ENCODE measurements at regions not wholly inside any gene's neighbourhood (a gene's known extent, or its start where the extent isn't known, plus 50 kb on each side); places are given as distances from the start of the nearest gene placed in this dataset.

DNA sequence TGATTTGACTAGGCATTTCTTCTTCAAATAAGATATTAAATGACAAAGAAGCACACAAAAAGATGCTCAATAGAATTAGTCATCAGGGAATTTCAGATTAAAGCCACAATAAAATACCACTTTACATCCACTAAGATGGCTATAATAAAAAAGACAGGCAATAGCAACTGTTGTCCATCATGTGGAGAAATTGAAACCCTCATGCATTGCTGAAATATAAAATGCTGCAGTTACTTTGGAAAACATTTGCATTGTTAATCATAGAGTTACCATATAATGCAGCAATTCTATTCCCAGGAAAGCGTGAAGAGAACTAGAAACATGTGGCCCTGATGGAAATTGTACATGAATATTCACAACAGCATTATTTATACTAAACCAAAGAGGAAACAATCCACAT is 605.5 kb upstream of the SLITRK1 start:
- no peak overlapping the region for H2AK9ac ChIP-seq (replicated peaks; ENCODE audit: low read depth, low read length, poor library complexity)
- ATAC-seq (ENCODE audit: low read depth), result no peak
- no peak overlapping the region for H2AK5ac ChIP-seq (ENCODE audit: low read depth, low read length)
- no peaks in the 10 kb centered on the region; the same call in 1 of the 2 replicates for H3K9me3 ChIP-seq (ENCODE audit: control insufficient read depth, insufficient read depth, low read length)
- no peak overlapping the region for H3K14ac ChIP-seq (replicated peaks; ENCODE audit: low read depth, low read length)
- H3K18ac ChIP-seq (ENCODE audit: low read depth, low read length), result no peak overlapping the region
- H3K4me2 ChIP-seq (ENCODE audit: low read depth, low read length), result no peak overlapping the region
- no peak overlapping the region for H2AFZ ChIP-seq (replicated peaks; ENCODE audit: low read length, poor library complexity)
- dilution Hi-C loops (cut with HindIII; ENCODE audit: low sequenced_read_pairs, unreplicated experiment), result no loop called here
- CTCF ChIA-PET, result no interaction called here
- no peak overlapping the region for H4K8ac ChIP-seq (ENCODE audit: low read depth in 2 of 2, low read length in 2 of 2)
- no peaks in the 10 kb centered on the region for H3K27me3 ChIP-seq (ENCODE audit: control insufficient read depth, insufficient read depth, low read length)
- WGBS, 2 experiments (ENCODE audit: extremely low coverage in 2 of 2, insufficient read length in 1 of 2), result no CpG with 5 or more reads among the region's 1 CpG
- POLR2A ChIA-PET (ENCODE audit: unreplicated experiment), result no interaction called here
- no peak overlapping the region for H2BK120ac ChIP-seq (ENCODE audit: low read depth, low read length)
- H2BK15ac ChIP-seq (ENCODE audit: low read depth, low read length), result no peak overlapping the region
- H3K36me3 ChIP-seq (ENCODE audit: control insufficient read depth, insufficient read depth, low read length), result no peaks in the 10 kb centered on the region
- no peak for TF ChIP-seq SMC3 (IDR thresholded peaks at IDR 0.05; ENCODE audit: low read depth, low read length)
- TF ChIP-seq FOS (IDR thresholded peaks at IDR 0.05; ENCODE audit: low read depth, low read length), result no peak
- TF ChIP-seq RAD21 (IDR thresholded peaks at IDR 0.05; ENCODE audit: low read length), result no peak
- TF ChIP-seq, protein P1, sequence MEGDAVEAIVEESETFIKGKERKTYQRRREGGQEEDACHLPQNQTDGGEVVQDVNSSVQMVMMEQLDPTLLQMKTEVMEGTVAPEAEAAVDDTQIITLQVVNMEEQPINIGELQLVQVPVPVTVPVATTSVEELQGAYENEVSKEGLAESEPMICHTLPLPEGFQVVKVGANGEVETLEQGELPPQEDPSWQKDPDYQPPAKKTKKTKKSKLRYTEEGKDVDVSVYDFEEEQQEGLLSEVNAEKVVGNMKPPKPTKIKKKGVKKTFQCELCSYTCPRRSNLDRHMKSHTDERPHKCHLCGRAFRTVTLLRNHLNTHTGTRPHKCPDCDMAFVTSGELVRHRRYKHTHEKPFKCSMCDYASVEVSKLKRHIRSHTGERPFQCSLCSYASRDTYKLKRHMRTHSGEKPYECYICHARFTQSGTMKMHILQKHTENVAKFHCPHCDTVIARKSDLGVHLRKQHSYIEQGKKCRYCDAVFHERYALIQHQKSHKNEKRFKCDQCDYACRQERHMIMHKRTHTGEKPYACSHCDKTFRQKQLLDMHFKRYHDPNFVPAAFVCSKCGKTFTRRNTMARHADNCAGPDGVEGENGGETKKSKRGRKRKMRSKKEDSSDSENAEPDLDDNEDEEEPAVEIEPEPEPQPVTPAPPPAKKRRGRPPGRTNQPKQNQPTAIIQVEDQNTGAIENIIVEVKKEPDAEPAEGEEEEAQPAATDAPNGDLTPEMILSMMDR (conservative IDR thresholded peaks at IDR 0.05; ENCODE audit: low read depth, low read length), result no peak
- no peak for TF ChIP-seq MAFK (IDR thresholded peaks at IDR 0.05; ENCODE audit: low read depth, low read length)
- TF ChIP-seq MXI1 (IDR thresholded peaks at IDR 0.05; ENCODE audit: borderline replicate concordance, low read depth, low read length), result no peak
- no peak for TF ChIP-seq CHD1 (IDR thresholded peaks at IDR 0.05; ENCODE audit: low read depth, low read length)
- TF ChIP-seq, protein P2, sequence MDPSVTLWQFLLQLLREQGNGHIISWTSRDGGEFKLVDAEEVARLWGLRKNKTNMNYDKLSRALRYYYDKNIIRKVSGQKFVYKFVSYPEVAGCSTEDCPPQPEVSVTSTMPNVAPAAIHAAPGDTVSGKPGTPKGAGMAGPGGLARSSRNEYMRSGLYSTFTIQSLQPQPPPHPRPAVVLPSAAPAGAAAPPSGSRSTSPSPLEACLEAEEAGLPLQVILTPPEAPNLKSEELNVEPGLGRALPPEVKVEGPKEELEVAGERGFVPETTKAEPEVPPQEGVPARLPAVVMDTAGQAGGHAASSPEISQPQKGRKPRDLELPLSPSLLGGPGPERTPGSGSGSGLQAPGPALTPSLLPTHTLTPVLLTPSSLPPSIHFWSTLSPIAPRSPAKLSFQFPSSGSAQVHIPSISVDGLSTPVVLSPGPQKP (IDR thresholded peaks at IDR 0.05; ENCODE audit: borderline replicate concordance, low read depth, low read length), result no peak
- TF ChIP-seq MAZ (IDR thresholded peaks at IDR 0.05; ENCODE audit: borderline replicate concordance, low read depth, low read length), result no peak
- TF ChIP-seq, protein P3, sequence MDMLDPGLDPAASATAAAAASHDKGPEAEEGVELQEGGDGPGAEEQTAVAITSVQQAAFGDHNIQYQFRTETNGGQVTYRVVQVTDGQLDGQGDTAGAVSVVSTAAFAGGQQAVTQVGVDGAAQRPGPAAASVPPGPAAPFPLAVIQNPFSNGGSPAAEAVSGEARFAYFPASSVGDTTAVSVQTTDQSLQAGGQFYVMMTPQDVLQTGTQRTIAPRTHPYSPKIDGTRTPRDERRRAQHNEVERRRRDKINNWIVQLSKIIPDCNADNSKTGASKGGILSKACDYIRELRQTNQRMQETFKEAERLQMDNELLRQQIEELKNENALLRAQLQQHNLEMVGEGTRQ (IDR thresholded peaks at IDR 0.05; ENCODE audit: low read depth, low read length), result no peak
- intact Hi-C loops (cut with micrococcal nuclease), result no loop called here
- H2BK5ac ChIP-seq (ENCODE audit: low read depth, low read length, poor library complexity, severe bottlenecking), result no peak overlapping the region
- no TSS peak for BruUV-seq (replicated peaks)
- H3K4me3 ChIP-seq (ENCODE audit: insufficient read depth, low read depth, low read length), result no peak overlapping the region
- no peaks in the 10 kb centered on the region for H3K9me1 ChIP-seq (ENCODE audit: insufficient read depth, low read length)
- H4K91ac ChIP-seq (ENCODE audit: insufficient read depth, low read depth, low read length), result no peak overlapping the region
- no peak overlapping the region for H2BK20ac ChIP-seq (ENCODE audit: low read depth, low read length)
- H4K5ac ChIP-seq (ENCODE audit: low read depth, low read length), result no peak overlapping the region
- no peaks in the 10 kb centered on the region for H3K4me1 ChIP-seq (ENCODE audit: control insufficient read depth, insufficient read depth, low read length)
- no peak overlapping the region for H3K23ac ChIP-seq (ENCODE audit: low read depth, low read length)
- in situ Hi-C loops (cut with MboI; ENCODE audit: low sequenced_read_pairs), result no loop called here
- no peak overlapping the region for H3K27ac ChIP-seq (ENCODE audit: insufficient read depth, low read length)
- no peak overlapping the region for H3K56ac ChIP-seq (ENCODE audit: extremely low read depth, insufficient read depth, low read length)
- no peaks in the 10 kb centered on the region for H4K20me1 ChIP-seq (ENCODE audit: insufficient read depth, low read length)
- H3K79me1 ChIP-seq (ENCODE audit: low read depth in 1 of 2, low read length in 2 of 2), result no peaks in the 10 kb centered on the region
- H3K4ac ChIP-seq (ENCODE audit: low read depth, low read length), result no peak overlapping the region
- DNase-seq, result no peak
- no peak overlapping the region for H3K9ac ChIP-seq (ENCODE audit: low read depth, low read length)

All from IMR-90 (cell line).